HUES48 (cell line): ENCODE measurements at regions not wholly inside any gene's neighbourhood (a gene's known extent, or its start where the extent isn't known, plus 50 kb on each side); places are given as distances from the start of the nearest gene placed in this dataset.

Experiments
- H3K27ac ChIP-seq: one replicate; pipeline ENCODE4 v1.7.0; 2013; ENCODE audit warnings: low read depth, low read length, inconsistent platforms
- H3K27me3 ChIP-seq: 2 replicates; pipeline ENCODE4 v1.6.1; 2013; ENCODE audit warnings: mild to moderate bottlenecking, low read length; ENCODE audit not compliant: control insufficient read depth, insufficient read depth
- H3K36me3 ChIP-seq: 2 replicates; pipeline ENCODE4 v1.6.1; 2013; ENCODE audit warnings: low read length; ENCODE audit not compliant: control insufficient read depth, insufficient read depth
- H3K4me1 ChIP-seq: 2 replicates; pipeline ENCODE4 v1.6.1; 2013; ENCODE audit warnings: mild to moderate bottlenecking, low read length; ENCODE audit not compliant: control insufficient read depth, insufficient read depth
- H3K4me3 ChIP-seq: 2 replicates; pipeline ENCODE4 v1.5.1; 2013; ENCODE audit warnings: mild to moderate bottlenecking, low read depth, low read length
- H3K9ac ChIP-seq: 2 replicates; pipeline ENCODE4 v1.6.1; 2013; ENCODE audit warnings: mild to moderate bottlenecking, low read depth, low read length, moderate library complexity
- H3K9me3 ChIP-seq: 2 replicates; pipeline ENCODE4 v1.6.1; 2013; ENCODE audit warnings: low read length; ENCODE audit not compliant: control insufficient read depth, insufficient read depth

DNA sequence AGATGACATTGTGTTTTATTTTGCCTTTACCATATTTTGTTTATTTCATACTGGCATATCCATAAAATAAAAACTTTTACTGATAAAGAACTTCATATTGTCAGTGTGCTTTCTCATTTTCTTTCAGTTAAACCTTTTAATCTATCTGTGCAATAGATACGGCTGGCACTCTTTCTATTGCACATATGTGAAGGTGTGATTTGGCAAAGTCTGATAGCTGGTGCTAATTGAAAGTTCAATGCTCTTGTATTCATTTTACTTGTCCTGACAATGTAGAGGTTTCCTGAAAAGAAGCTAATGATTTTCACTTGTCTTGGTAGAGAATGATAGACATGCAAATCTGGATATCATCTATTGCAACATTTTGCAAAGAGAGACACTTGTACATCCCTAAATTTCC lies 467.0 kb downstream of the NSUN3 start:
- peaks cover 17% of the 10 kb centered on the region for H3K4me1 ChIP-seq
- H3K36me3 ChIP-seq = no peaks in the 10 kb centered on the region
- no peaks in the 10 kb centered on the region for H3K9me3 ChIP-seq
- H3K27ac ChIP-seq = no peak overlapping the region
- H3K27me3 ChIP-seq = no peaks in the 10 kb centered on the region
- no peak overlapping the region for H3K4me3 ChIP-seq
- H3K9ac ChIP-seq = no peak overlapping the region

DNA sequence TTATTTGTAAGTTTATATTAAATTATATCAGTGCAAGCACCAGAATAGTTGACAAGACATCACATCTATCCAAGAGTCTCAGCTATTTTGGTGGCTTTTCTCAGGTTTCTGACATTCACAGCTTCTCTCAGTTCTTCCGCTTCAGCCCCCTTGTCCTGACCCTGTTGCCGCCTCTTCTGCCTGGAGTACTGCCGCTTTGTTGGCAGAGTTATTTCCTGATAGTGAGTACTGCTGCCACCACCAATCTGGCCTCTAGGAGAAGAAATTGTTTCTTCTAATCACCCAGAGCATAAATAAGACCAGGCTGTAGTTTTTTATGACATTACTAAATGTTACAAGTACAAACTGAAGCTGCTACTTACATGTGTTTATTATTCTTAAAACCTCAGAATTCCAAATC lies 470.1 kb downstream of the NSUN3 start:
- Histone ChIP-seq H3K9ac (no peak overlapping the region), H3K36me3 (no peaks in the 10 kb centered on the region), H3K27ac (no peak overlapping the region), H3K4me1 (no peaks in the 10 kb centered on the region), H3K27me3 (no peaks in the 10 kb centered on the region), H3K9me3 (no peaks in the 10 kb centered on the region), H3K4me3 (no peak overlapping the region)

DNA sequence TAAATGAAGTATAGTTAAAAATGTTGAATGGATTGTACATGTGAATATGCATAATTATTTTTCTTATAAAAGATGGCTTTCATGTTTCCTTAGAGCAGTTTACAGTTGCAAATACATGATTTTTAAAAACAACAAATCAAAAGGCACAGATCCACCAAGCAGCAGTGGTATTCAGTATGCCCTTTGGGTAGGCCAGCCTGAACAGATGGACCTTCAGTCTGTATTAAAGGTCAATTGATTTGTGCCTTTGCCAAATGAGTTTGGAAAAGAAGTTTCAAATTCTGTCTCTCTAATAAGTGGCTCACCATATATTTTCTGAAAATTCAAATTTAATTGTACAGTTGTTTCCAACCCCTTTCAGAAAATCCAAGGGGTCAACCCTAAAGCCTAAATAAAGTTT lies 477.1 kb downstream of the NSUN3 start:
- no peaks in the 10 kb centered on the region for H3K27me3 ChIP-seq
- H3K27ac ChIP-seq = no peak overlapping the region
- H3K4me3 ChIP-seq = no peak overlapping the region
- H3K9ac ChIP-seq = no peak overlapping the region
- no peaks in the 10 kb centered on the region for H3K9me3 ChIP-seq
- no peaks in the 10 kb centered on the region for H3K4me1 ChIP-seq
- no peaks in the 10 kb centered on the region for H3K36me3 ChIP-seq

DNA sequence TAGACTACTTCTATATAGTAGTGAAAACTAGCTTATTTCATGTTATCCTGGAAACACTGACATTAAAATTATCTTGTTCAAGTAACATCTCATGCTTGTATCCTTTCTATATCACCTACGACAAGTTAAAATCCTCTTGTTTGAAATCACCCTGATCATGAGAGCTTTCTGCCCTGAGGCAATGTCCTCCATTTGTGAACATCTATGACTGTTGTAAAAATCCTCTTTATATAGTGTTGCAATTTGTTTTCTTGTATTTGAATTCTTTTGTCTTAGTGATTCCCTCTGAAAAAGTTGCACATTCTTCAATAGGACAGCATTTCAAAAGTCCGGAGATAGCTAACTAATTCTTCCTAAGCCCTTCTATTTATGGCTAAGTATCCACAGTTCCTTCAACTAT lies 480.3 kb downstream of the NSUN3 start:
- no peak overlapping the region for H3K4me3 ChIP-seq
- no peaks in the 10 kb centered on the region for H3K36me3 ChIP-seq
- H3K4me1 ChIP-seq = no peaks in the 10 kb centered on the region
- H3K27me3 ChIP-seq = no peaks in the 10 kb centered on the region
- H3K27ac ChIP-seq = no peak overlapping the region
- no peaks in the 10 kb centered on the region for H3K9me3 ChIP-seq
- H3K9ac ChIP-seq = no peak overlapping the region

GRCh38 chr3:94544131-94544789 lies 481.4 kb downstream of the NSUN3 start:
- Histone ChIP-seq H3K27ac (no peak overlapping the region), H3K27me3 (no peaks in the 10 kb centered on the region), H3K36me3 (no peaks in the 10 kb centered on the region), H3K9me3 (no peaks in the 10 kb centered on the region), H3K4me3 (no peak overlapping the region), H3K4me1 (peaks cover 3% of the 10 kb centered on the region; the same call in 1 of the 2 replicates), H3K9ac (no peak overlapping the region)

DNA sequence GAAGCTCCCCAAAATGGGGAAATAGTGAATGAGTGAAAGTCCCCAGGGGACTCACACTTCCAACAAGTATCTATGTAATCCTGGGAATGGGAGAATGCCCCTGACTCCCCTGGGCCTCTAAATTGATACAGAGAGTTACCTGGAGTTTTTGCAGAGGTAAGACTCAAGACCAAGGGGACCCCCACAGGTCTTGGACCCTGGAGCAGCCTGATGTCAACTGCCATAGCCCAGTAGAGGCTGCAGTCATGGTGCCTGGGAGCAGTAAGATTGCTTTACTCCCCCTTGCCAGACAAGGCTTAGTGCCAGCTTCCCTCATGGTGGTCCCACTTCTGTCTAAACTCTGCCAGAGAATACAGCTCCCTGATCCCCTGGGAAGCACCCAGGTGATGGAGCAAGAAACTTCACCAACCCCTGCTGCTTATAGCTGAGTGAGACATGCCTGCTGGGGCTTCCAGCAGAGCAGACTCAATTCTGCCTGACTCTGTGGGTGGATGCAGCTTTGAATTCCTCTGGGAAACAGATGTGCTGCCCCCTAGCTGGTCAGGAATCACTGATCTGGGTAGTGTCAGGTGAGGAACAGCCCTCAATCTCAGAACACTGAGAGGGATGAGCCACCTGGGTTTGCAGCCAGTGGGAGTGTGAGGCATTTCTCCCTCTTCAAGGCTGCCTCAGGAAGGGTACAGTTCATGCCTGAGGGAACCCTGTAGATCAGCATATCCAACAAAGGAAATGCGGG lies 485.9 kb downstream of the NSUN3 start:
- H3K27ac ChIP-seq = no peak overlapping the region

GRCh38 chr3:94561094-94561493 lies 498.2 kb downstream of the NSUN3 start:
- Histone ChIP-seq H3K4me3 (no peak overlapping the region), H3K27ac (no peak overlapping the region), H3K27me3 (no peaks in the 10 kb centered on the region), H3K9me3 (peaks cover 10% of the 10 kb centered on the region; the same call in 1 of the 2 replicates), H3K4me1 (0 out of 2 replicates have a peak, but pooled peaks cover 2% of the 10 kb centered on the region), H3K36me3 (no peaks in the 10 kb centered on the region), H3K9ac (no peak overlapping the region)

More for the DNA sequence above, 485.9 kb downstream of the NSUN3 start:
- Histone ChIP-seq H3K27me3 (no peaks in the 10 kb centered on the region), H3K9me3 (peaks cover 6% of the 10 kb centered on the region; the same call in 1 of the 2 replicates), H3K4me1 (peaks cover 5% of the 10 kb centered on the region; the same call in 1 of the 2 replicates), H3K4me3 (no peak overlapping the region), H3K9ac (no peak overlapping the region), H3K36me3 (no peaks in the 10 kb centered on the region)

DNA sequence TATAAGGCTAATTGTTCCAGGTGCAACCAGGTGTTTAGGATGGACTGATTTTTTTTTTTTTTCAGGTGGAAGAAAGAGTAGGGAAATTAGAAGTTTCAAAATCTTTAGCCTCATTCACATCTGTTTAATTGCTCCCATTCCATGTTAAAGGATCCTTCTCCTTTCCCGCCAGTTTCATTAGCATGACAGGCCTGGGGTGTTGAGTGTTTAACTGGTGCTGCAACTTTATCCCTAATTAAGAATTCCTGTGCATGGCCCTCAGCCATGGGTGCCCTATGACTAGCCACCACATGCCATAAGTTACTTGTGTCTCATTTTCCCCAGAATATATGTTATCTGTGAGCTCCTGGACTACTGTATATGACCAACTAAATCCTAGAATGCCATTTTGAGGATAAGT lies 501.4 kb downstream of the NSUN3 start:
- H3K27me3 ChIP-seq = no peaks in the 10 kb centered on the region
- H3K36me3 ChIP-seq = no peaks in the 10 kb centered on the region
- no peak overlapping the region for H3K27ac ChIP-seq
- H3K4me1 ChIP-seq = 0 out of 2 replicates have a peak, but pooled peaks cover 2% of the 10 kb centered on the region
- H3K4me3 ChIP-seq = no peak overlapping the region
- peaks cover 10% of the 10 kb centered on the region; the same call in 1 of the 2 replicates for H3K9me3 ChIP-seq
- H3K9ac ChIP-seq = no peak overlapping the region

DNA sequence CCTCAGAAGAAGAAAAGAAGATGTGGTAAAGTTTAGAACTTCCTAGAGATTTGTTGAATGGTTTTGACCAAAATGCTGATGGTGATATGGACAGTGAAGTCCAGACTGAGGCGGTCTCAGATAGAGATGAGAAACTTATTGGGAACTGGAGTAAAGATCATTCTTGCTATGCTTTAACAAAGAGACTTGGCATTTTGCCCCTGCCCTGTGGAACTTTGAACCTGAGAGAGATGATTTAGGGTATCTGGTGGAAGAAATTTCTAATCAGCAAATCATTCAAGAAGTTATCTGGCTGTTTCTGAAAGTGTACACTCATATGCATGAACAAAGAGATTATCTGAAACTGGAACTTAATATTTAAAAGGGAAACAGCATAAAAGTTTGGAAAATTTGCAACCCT lies 505.2 kb downstream of the NSUN3 start:
- Histone ChIP-seq H3K9ac (no peak overlapping the region), H3K27me3 (no peaks in the 10 kb centered on the region), H3K4me3 (no peak overlapping the region), H3K36me3 (no peaks in the 10 kb centered on the region), H3K9me3 (peaks cover 4% of the 10 kb centered on the region; the same call in 1 of the 2 replicates), H3K27ac (no peak overlapping the region), H3K4me1 (0 out of 2 replicates have a peak, but pooled peaks cover 2% of the 10 kb centered on the region)

DNA sequence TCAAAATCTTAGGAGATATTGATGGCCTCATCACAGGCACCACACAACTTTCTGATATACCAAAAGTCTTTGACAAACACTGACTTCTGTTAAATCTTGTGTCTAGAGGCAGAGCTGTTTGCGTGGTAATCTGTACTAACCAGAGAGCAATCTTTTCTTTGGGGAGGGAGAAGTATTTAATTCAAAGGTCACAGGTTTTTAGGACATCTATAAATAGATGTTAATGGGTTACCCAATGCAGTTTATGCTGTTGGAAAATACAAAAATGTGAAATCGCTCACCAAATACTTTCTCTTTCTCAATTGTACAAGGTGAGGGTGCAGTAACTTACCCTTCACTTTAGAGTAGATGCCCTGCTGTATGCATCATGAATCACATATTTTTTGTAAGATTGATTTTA lies 510.5 kb downstream of the NSUN3 start:
- H3K4me1 ChIP-seq = no peaks in the 10 kb centered on the region
- no peak overlapping the region for H3K4me3 ChIP-seq
- no peaks in the 10 kb centered on the region for H3K9me3 ChIP-seq
- no peak overlapping the region for H3K27ac ChIP-seq
- H3K27me3 ChIP-seq = no peaks in the 10 kb centered on the region
- no peak overlapping the region for H3K9ac ChIP-seq
- no peaks in the 10 kb centered on the region for H3K36me3 ChIP-seq

- H3K4me1 ChIP-seq = no peaks in the 10 kb centered on the region
Observed at GRCh38 chr3:94587291-94587690, 524.4 kb downstream of the NSUN3 start.

More at GRCh38 chr3:94587291-94587690, 524.4 kb downstream of the NSUN3 start:
- Histone ChIP-seq H3K27me3 (no peaks in the 10 kb centered on the region), H3K9me3 (no peaks in the 10 kb centered on the region), H3K4me3 (no peak overlapping the region), H3K9ac (no peak overlapping the region), H3K36me3 (no peaks in the 10 kb centered on the region), H3K27ac (no peak overlapping the region)
